B cell (primary cell): ENCODE measurements at regions not wholly inside any gene's neighbourhood (a gene's known extent, or its start where the extent isn't known, plus 50 kb on each side); places are given as distances from the start of the nearest gene placed in this dataset.

Experiments
- ATAC-seq: fragments of 200-7000 bp; cut with Tn5 transposase; one replicate; pipeline ENCODE4 v1.10.0; 2021; ENCODE audit warnings: low read depth, mild to moderate bottlenecking, moderate number of reproducible peaks, moderate library complexity
- CTCF ChIA-PET: fragments of 350-600 bp; sonication (Branson Sonifier 250); formaldehyde crosslinking; loops from one replicate; lab custom pipeline; 2021; ENCODE audit warnings: antibody characterized with exemption, inconsistent platforms; lab: Charles Lee
- POLR2A ChIA-PET: fragments of 350-600 bp; sonication (Branson Sonifier 250); formaldehyde crosslinking; loops from one replicate; lab custom pipeline; 2021; ENCODE audit warnings: antibody characterized with exemption; lab: Charles Lee
- DNase-seq: peaks from one replicate; pipeline ENCODE4 v3.0.0; 2013
- H2AFZ ChIP-seq: 2 replicates; pipeline ENCODE4 v1.6.1; 2012; ENCODE audit warnings: mild to moderate bottlenecking, low read depth, low read length; ENCODE audit not compliant: insufficient read depth, poor library complexity, severe bottlenecking
- H3K27ac ChIP-seq, 2 donors: 1 replicate in 1 of 2; 2 replicates in 1 of 2; pipeline ENCODE4 v1.5.1; 2012 to 2013; ENCODE audit warnings: low read length in 2 of 2, mild to moderate bottlenecking in 2 of 2, moderate library complexity in 1 of 2
- H3K27me3 ChIP-seq, 4 experiments: fragments of 200-600 bp in 1 of 4; sonication (generic) in 1 of 4; replicated peaks in 1 of 4; 1 replicate in 2 of 4; 2 replicates in 2 of 4; pipeline versions ENCODE4 v1.6.1 to v1.7.0; 2013 to 2016; ENCODE audit warnings: low read length in 3 of 4, mild to moderate bottlenecking in 2 of 4, mixed read lengths in 1 of 4, moderate library complexity in 1 of 4; ENCODE audit not compliant: insufficient read depth in 4 of 4, control insufficient read depth in 3 of 4; ENCODE audit errors: control extremely low read depth in 1 of 4
- H3K36me3 ChIP-seq, 2 experiments: replicated peaks in 1 of 2; 1 replicate in 1 of 2; 2 replicates in 1 of 2; pipeline versions ENCODE4 v1.6.1 to v1.7.1; 2013; ENCODE audit warnings: low read length in 1 of 2; ENCODE audit not compliant: insufficient read depth in 2 of 2, control insufficient read depth in 1 of 2; ENCODE audit errors: control extremely low read depth in 1 of 2, extremely low read depth in 1 of 2
- H3K4me1 ChIP-seq, 2 donors: fragments of 200-600 bp in 1 of 2; sonication (generic) in 1 of 2; 1 replicate in 1 of 2; 2 replicates in 1 of 2; pipeline versions ENCODE4 v1.5.1 to v1.6.1; 2013 to 2017; ENCODE audit warnings: low read length in 2 of 2; ENCODE audit not compliant: control insufficient read depth in 2 of 2, insufficient read depth in 2 of 2
- H3K4me2 ChIP-seq: replicated peaks from 2 replicates; pipeline ENCODE3; 2012; ENCODE audit warnings: mild to moderate bottlenecking, low read depth, low read length; ENCODE audit not compliant: poor library complexity, severe bottlenecking
- H3K4me3 ChIP-seq, 5 experiments: fragments of 200-600 bp in 1 of 5; sonication (generic) in 1 of 5; 1 replicate in 3 of 5; 2 replicates in 2 of 5; pipeline versions ENCODE4 v1.5.1 to v1.7.0; 2011 to 2016; ENCODE audit warnings: low read length in 4 of 5, mild to moderate bottlenecking in 4 of 5, low read depth in 2 of 5, control low read depth in 1 of 5, moderate library complexity in 1 of 5; ENCODE audit not compliant: insufficient read depth in 1 of 5; ENCODE audit errors: control extremely low read depth in 1 of 5, extremely low read depth in 1 of 5
- H3K79me2 ChIP-seq: fragments of 200-600 bp; sonication (generic); one replicate; pipeline ENCODE4 v1.6.0; 2016; ENCODE audit warnings: low read length; ENCODE audit not compliant: control insufficient read depth, insufficient read depth
- H3K9ac ChIP-seq: fragments of 200-600 bp; sonication (generic); 2 replicates; pipeline ENCODE4 v1.6.1; 2017; ENCODE audit warnings: mild to moderate bottlenecking, low read length, moderate library complexity
- H3K9me3 ChIP-seq, 3 donors: one replicate each; pipeline versions ENCODE4 v1.6.1 to v1.7.1; 2013; ENCODE audit warnings: low read length in 2 of 3; ENCODE audit not compliant: control insufficient read depth in 2 of 3, insufficient read depth in 1 of 3; ENCODE audit errors: control extremely low read depth in 1 of 3
- H4K20me1 ChIP-seq: 2 replicates; pipeline ENCODE4 v1.6.0; 2012; ENCODE audit warnings: mild to moderate bottlenecking, low read length; ENCODE audit not compliant: insufficient read depth, control insufficient read depth, poor library complexity, severe bottlenecking
- H3K27ac Mint-ChIP-seq: one replicate; pipeline ENCODE4 v1.8.0; 2021; ENCODE audit warnings: mixed read lengths
- H3K27me3 Mint-ChIP-seq: one replicate; pipeline ENCODE4 v1.8.0; 2021; ENCODE audit warnings: mixed read lengths
- H3K4me1 Mint-ChIP-seq: one replicate; pipeline ENCODE4 v1.8.0; 2021; ENCODE audit warnings: mixed read lengths
- H3K4me3 Mint-ChIP-seq: one replicate; pipeline ENCODE4 v1.8.0; 2021; ENCODE audit warnings: mixed read lengths
- H3K9me3 Mint-ChIP-seq: one replicate; pipeline ENCODE4 v1.8.0; 2022; ENCODE audit warnings: mixed read lengths; ENCODE audit not compliant: insufficient read depth
- EZH2 ChIP-seq: IDR thresholded peaks from 2 replicates; pipeline ENCODE4 v1.6.1; 2012; ENCODE audit warnings: borderline replicate concordance, low read depth, mild to moderate bottlenecking, moderate library complexity, low read length; ENCODE audit not compliant: insufficient read depth, poor library complexity, severe bottlenecking
- WGBS: methylation state at CpG from one replicate; pipeline ENCODE4 v1.1.5; 2013; ENCODE audit warnings: missing lambda C conversion rate; ENCODE audit not compliant: insufficient coverage; 5-methylcytosine and 5-hydroxymethylcytosine counted together
- intact Hi-C: fragments of 100-400 bp; cut with micrococcal nuclease; formaldehyde crosslinking; loops from one replicate; pipeline ENCODE4 v1.10.0; 2022
- TF ChIP-seq, protein P1 (sequence below): fragments of 200-600 bp; IDR thresholded peaks from one replicate; pipeline ENCODE4 v1.8.0; 2022; ENCODE audit warnings: antibody characterized with exemption, mild to moderate bottlenecking

DNA sequence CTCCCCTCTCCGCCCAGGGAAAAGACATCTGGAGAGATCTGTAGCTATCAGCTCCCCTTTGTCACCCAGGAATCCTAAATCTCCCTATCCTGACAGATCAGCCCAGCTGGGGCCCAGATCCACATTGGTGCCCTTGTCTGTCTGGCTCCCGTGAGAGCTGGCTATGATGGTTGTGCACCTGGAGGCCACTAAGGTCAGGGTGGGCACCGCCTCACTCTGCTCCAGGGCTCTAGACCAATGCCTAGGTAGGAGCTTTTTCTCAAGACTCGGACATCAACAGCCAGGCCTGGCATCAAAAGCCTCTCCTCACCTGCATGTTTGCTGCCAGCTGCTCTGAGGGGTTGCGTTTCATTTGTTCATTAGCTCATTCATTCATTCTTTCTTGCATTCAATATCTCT is 142.7 kb downstream of the SMAD6 start:
- ChIA-PET POLR2A (no interaction called here), CTCF (interaction anchor here (0.6 to 3.0 kb wide), 2 partner anchors 11 to 73 kb away, joined by 3 to 10 read pairs; no protein-coding TSS in a partner anchor)
- no peak overlapping the region for H3K27ac Mint-ChIP-seq
- Histone ChIP-seq H3K79me2 (no peaks in the 10 kb centered on the region), H3K4me2 (no peak overlapping the region), H3K27me3 (peaks cover 0 to 31% (median 18%) of the 10 kb centered on the region in 4 experiments), H3K4me1 (peaks cover 12 to 14% of the 10 kb centered on the region in 2 donors), H3K36me3 (no peaks in the 10 kb centered on the region), H2AFZ (no peak overlapping the region), H4K20me1 (no peaks in the 10 kb centered on the region), H3K27ac (no peak overlapping the region), H3K9ac (no peak overlapping the region), H3K4me3 (no peak overlapping the region), H3K9me3 (no peaks in the 10 kb centered on the region)
- intact Hi-C loops = no loop called here
- DNase-seq = no peak
- no peaks in the 10 kb centered on the region for H3K9me3 Mint-ChIP-seq
- no peak for ATAC-seq
- peaks cover 34% of the 10 kb centered on the region for H3K27me3 Mint-ChIP-seq
- 95% methylated on average over 4 of the region's 5 CpGs for WGBS
- H3K4me3 Mint-ChIP-seq = no peak overlapping the region
- no peak for TF ChIP-seq EZH2
- TF ChIP-seq, protein P1, sequence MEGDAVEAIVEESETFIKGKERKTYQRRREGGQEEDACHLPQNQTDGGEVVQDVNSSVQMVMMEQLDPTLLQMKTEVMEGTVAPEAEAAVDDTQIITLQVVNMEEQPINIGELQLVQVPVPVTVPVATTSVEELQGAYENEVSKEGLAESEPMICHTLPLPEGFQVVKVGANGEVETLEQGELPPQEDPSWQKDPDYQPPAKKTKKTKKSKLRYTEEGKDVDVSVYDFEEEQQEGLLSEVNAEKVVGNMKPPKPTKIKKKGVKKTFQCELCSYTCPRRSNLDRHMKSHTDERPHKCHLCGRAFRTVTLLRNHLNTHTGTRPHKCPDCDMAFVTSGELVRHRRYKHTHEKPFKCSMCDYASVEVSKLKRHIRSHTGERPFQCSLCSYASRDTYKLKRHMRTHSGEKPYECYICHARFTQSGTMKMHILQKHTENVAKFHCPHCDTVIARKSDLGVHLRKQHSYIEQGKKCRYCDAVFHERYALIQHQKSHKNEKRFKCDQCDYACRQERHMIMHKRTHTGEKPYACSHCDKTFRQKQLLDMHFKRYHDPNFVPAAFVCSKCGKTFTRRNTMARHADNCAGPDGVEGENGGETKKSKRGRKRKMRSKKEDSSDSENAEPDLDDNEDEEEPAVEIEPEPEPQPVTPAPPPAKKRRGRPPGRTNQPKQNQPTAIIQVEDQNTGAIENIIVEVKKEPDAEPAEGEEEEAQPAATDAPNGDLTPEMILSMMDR = no peak
- peaks cover 18% of the 10 kb centered on the region for H3K4me1 Mint-ChIP-seq

DNA sequence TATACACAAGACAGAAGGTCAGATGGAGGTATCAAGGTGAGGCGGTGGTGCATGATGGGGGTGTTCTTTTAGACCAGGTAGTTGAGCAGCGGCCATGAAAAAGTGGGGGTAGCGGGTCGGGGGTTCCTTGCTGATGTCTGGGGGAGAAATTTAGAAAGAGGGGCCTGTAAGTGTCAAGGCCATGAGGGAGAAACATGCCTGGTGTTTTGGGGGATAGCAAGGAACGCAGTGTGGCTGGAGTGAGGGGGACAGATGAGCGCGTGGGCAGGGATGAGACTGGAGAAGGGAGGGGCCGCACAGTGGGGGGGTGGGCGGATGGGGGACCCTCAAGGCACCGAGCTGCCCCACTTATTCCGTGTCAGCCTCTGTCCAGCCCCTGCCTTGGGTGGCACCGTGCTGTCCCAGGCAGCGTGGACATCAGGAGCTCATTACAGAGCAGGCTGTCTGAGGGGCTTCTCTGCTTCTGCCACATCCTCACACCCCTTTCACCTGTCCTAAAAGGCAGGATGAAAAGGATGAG is 143.3 kb downstream of the SMAD6 start:
- Histone ChIP-seq H4K20me1 (no peaks in the 10 kb centered on the region), H3K9ac (no peak overlapping the region), H3K79me2 (no peaks in the 10 kb centered on the region), H3K4me3 (no peak overlapping the region), H3K4me2 (no peak overlapping the region), H2AFZ (no peak overlapping the region), H3K27me3 (peaks cover 0 to 31% (median 18%) of the 10 kb centered on the region in 4 experiments), H3K4me1 (peaks cover 12 to 14% of the 10 kb centered on the region in 2 donors), H3K27ac (no peak overlapping the region), H3K36me3 (no peaks in the 10 kb centered on the region), H3K9me3 (no peaks in the 10 kb centered on the region)
- no peak for DNase-seq
- no peak overlapping the region for H3K27ac Mint-ChIP-seq
- ChIA-PET POLR2A (no interaction called here), CTCF (interaction anchor here (0.6 to 3.0 kb wide), 3 partner anchors 12 to 231 kb away, joined by 3 to 10 read pairs (median 3); no protein-coding TSS in a partner anchor)
- peaks cover 34% of the 10 kb centered on the region for H3K27me3 Mint-ChIP-seq
- peaks cover 17% of the 10 kb centered on the region for H3K4me1 Mint-ChIP-seq
- no peak for ATAC-seq
- TF ChIP-seq, protein P1 = no peak
- no peak for TF ChIP-seq EZH2
- H3K9me3 Mint-ChIP-seq = no peaks in the 10 kb centered on the region
- 96% methylated on average over 10 of the region's 13 CpGs for WGBS
- H3K4me3 Mint-ChIP-seq = no peak overlapping the region
- intact Hi-C loops = no loop called here
